ENCODE measurements at regions not wholly inside any gene's neighbourhood (a gene's known extent, or its start where the extent isn't known, plus 50 kb on each side); places are given as distances from the start of the nearest gene placed in this dataset.

DNA sequence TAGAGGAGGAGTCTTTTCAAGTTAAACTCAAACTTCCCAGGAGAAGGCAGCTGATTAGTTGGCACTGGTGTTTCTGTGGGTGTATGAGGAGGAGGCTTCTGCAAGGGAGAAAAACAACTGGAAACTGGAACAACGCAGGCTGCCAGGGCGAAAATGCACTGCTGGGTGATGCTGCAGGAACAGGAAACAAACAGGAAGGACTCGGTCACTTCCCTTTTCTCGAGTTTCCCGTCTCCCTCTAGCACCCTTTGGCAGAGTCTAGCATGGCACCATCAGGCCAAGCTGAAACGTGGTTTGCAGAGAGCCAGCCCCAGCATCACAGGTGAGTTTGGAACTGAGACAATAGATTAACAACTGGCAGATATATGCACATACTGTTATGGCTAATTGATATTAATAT, 77.5 kb upstream of the CAST start:
- ChIA-PET CTCF (no interaction called here), POLR2A (ENCODE audit: unreplicated experiment) (no interaction called here)
- no peaks in the 10 kb centered on the region for H3K9me2 ChIP-seq (ENCODE audit: insufficient read depth)
- no peaks in the 10 kb centered on the region for H4K20me1 ChIP-seq (ENCODE audit: insufficient read depth)
- TF ChIP-seq EZH2 (IDR thresholded peaks at IDR 0.05; ENCODE audit: low read depth), result no peak
- TF ChIP-seq, protein P1, sequence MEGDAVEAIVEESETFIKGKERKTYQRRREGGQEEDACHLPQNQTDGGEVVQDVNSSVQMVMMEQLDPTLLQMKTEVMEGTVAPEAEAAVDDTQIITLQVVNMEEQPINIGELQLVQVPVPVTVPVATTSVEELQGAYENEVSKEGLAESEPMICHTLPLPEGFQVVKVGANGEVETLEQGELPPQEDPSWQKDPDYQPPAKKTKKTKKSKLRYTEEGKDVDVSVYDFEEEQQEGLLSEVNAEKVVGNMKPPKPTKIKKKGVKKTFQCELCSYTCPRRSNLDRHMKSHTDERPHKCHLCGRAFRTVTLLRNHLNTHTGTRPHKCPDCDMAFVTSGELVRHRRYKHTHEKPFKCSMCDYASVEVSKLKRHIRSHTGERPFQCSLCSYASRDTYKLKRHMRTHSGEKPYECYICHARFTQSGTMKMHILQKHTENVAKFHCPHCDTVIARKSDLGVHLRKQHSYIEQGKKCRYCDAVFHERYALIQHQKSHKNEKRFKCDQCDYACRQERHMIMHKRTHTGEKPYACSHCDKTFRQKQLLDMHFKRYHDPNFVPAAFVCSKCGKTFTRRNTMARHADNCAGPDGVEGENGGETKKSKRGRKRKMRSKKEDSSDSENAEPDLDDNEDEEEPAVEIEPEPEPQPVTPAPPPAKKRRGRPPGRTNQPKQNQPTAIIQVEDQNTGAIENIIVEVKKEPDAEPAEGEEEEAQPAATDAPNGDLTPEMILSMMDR (conservative IDR thresholded peaks at IDR 0.05), result no peak
- no peak overlapping the region for H3K4me2 ChIP-seq
- no TSS peak for BruUV-seq (replicated peaks)
- no peaks in the 10 kb centered on the region for H3F3A ChIP-seq (ENCODE audit: insufficient read depth, low read depth)
- no peak overlapping the region for H3K27ac ChIP-seq
- H3K9me3 ChIP-seq (ENCODE audit: insufficient read depth, low read depth), result no peaks in the 10 kb centered on the region
- no peaks in the 10 kb centered on the region for H3K36me3 ChIP-seq (ENCODE audit: low read depth)
- no peak for DNase-seq
- no peak overlapping the region for H2AFZ ChIP-seq
- no peaks in the 10 kb centered on the region for H3K79me2 ChIP-seq (ENCODE audit: low read depth)
- H3K4me1 ChIP-seq (replicated peaks; ENCODE audit: insufficient read depth), result no peaks in the 10 kb centered on the region
- H3K4me3 ChIP-seq, result no peak overlapping the region
- no peaks in the 10 kb centered on the region for H3K27me3 ChIP-seq (ENCODE audit: insufficient read depth, low read depth)
- intact Hi-C loops (cut with micrococcal nuclease; ENCODE audit: unreplicated experiment), result no loop called here

DNA sequence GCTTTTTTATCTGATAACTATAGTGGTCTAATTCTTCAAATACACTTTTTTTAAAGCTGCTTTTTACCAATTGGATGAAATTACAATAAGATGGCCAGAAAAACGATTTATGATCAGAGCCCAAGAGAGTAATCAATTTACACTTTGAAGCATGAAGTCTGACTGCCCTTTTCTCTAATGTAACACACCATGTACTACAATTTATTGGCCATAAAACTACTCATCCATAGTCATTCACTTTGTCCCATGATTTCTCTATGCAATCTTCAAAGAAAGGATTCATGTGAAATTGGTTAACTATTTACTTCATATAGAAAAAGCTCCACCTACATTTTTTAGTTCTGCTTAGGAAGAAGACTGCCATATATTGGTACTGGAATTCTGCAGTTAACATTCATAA, 73.6 kb upstream of the CAST start:
- Histone ChIP-seq H3K9me3 (ENCODE audit: insufficient read depth, low read depth) (no peaks in the 10 kb centered on the region), H3K4me2 (no peak overlapping the region), H3K4me1 (replicated peaks; ENCODE audit: insufficient read depth) (no peaks in the 10 kb centered on the region), H3K4me3 (no peak overlapping the region), H3K27me3 (ENCODE audit: insufficient read depth, low read depth) (no peaks in the 10 kb centered on the region), H2AFZ (no peak overlapping the region), H3K9me2 (ENCODE audit: insufficient read depth) (no peaks in the 10 kb centered on the region), H3F3A (ENCODE audit: insufficient read depth, low read depth) (no peaks in the 10 kb centered on the region), H3K27ac (no peak overlapping the region), H3K36me3 (ENCODE audit: low read depth) (no peaks in the 10 kb centered on the region), H3K79me2 (ENCODE audit: low read depth) (no peaks in the 10 kb centered on the region), H4K20me1 (ENCODE audit: insufficient read depth) (no peaks in the 10 kb centered on the region)
- ChIA-PET CTCF (no interaction called here), POLR2A (ENCODE audit: unreplicated experiment) (no interaction called here)
- intact Hi-C loops (cut with micrococcal nuclease; ENCODE audit: unreplicated experiment), result no loop called here
- DNase-seq, result no peak
- TF ChIP-seq, protein P1 (conservative IDR thresholded peaks at IDR 0.05), result no peak
- no peak for TF ChIP-seq EZH2 (IDR thresholded peaks at IDR 0.05; ENCODE audit: low read depth)
- no TSS peak for BruUV-seq (replicated peaks)

DNA sequence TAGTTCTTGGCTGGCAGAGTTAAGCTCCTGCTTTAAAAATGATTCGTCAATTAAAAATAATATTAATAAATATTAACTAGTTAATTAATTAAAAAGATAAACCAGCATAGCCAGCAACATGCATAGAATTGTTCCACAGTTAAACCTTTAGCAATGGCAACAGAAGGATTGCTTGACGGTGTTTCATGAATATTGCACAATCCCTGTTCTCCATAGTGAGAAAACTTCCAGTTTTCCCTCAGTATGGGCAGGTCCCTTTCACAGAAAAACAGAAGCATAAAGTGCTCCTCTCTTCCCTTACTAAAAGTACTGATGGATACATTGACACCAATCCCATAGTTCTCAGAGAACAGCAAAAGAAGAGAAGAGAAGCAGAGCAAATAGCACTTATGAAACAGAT, 71.4 kb upstream of the CAST start:
- no peaks in the 10 kb centered on the region for H4K20me1 ChIP-seq (ENCODE audit: insufficient read depth)
- H3K36me3 ChIP-seq (ENCODE audit: low read depth), result no peaks in the 10 kb centered on the region
- H3K9me3 ChIP-seq (ENCODE audit: insufficient read depth, low read depth), result 0 out of 2 replicates have a peak, but pooled peaks cover 5% of the 10 kb centered on the region
- no peaks in the 10 kb centered on the region for H3K79me2 ChIP-seq (ENCODE audit: low read depth)
- H3K27me3 ChIP-seq (ENCODE audit: insufficient read depth, low read depth), result no peaks in the 10 kb centered on the region
- no peaks in the 10 kb centered on the region for H3F3A ChIP-seq (ENCODE audit: insufficient read depth, low read depth)
- H3K9me2 ChIP-seq (ENCODE audit: insufficient read depth), result no peaks in the 10 kb centered on the region
- POLR2A ChIA-PET (ENCODE audit: unreplicated experiment), result no interaction called here
- DNase-seq, result no peak
- TF ChIP-seq, protein P1 (conservative IDR thresholded peaks at IDR 0.05), result no peak
- TF ChIP-seq EZH2 (IDR thresholded peaks at IDR 0.05; ENCODE audit: low read depth), result no peak
- H3K4me1 ChIP-seq (replicated peaks; ENCODE audit: insufficient read depth), result no peaks in the 10 kb centered on the region
- no peak overlapping the region for H3K27ac ChIP-seq
- no peak overlapping the region for H2AFZ ChIP-seq
- CTCF ChIA-PET, result no interaction called here
- H3K4me3 ChIP-seq, result no peak overlapping the region
- intact Hi-C loops (cut with micrococcal nuclease; ENCODE audit: unreplicated experiment), result no loop called here
- no peak overlapping the region for H3K4me2 ChIP-seq
- BruUV-seq (replicated peaks), result no TSS peak

All from PC-9 (cell line).